H1 (cell line): ENCODE measurements at regions not wholly inside any gene's neighbourhood (a gene's known extent, or its start where the extent isn't known, plus 50 kb on each side); places are given as distances from the start of the nearest gene placed in this dataset.

Source experiments
- CTCF ChIA-PET: fragments of 300-600 bp; sonication (Branson Sonifier 250); formaldehyde crosslinking; loops from one replicate; lab custom pipeline; 2021; ENCODE audit not compliant: partially characterized antibody; lab: Charles Lee
- POLR2A ChIA-PET: fragments of 300-600 bp; sonication (Branson Sonifier 250); formaldehyde crosslinking; loops from one replicate; lab custom pipeline; 2021; ENCODE audit warnings: inconsistent platforms; ENCODE audit not compliant: partially characterized antibody; lab: Charles Lee
- DNase-seq, 2 experiments: peaks; one replicate each; pipeline versions ENCODE4 v3.0.0 to v3.0.0-alpha.2; 2010 to 2022; ENCODE audit warnings: low spot score in 2 of 2, low read depth in 1 of 2, mixed read lengths in 1 of 2
- FAIRE-seq: peaks from 2 replicates; lab custom pipeline; 2011; peaks lifted over from hg19 to GRCh38; lab: Jason Lieb, UNC
- H2AFZ ChIP-seq: 2 replicates; pipeline ENCODE4 v1.8.1; 2012; ENCODE audit warnings: low read length, inconsistent platforms
- H2AK5ac ChIP-seq: 2 replicates; pipeline ENCODE4 v1.6.1; 2013; ENCODE audit warnings: low read depth, low read length
- H2BK120ac ChIP-seq: replicated peaks from 2 replicates; pipeline ENCODE3; 2013; ENCODE audit warnings: low read depth, low read length, inconsistent platforms
- H2BK12ac ChIP-seq: 2 replicates; pipeline ENCODE4 v1.6.1; 2013; ENCODE audit warnings: low read depth, low read length
- H2BK15ac ChIP-seq: 2 replicates; pipeline ENCODE4 v1.6.1; 2013; ENCODE audit warnings: low read length
- H2BK20ac ChIP-seq: 2 replicates; pipeline ENCODE4 v1.6.1; 2013; ENCODE audit warnings: low read length
- H2BK5ac ChIP-seq: 2 replicates; pipeline ENCODE4 v1.6.1; 2013; ENCODE audit warnings: low read depth, low read length
- H3K14ac ChIP-seq: 2 replicates; pipeline ENCODE4 v1.6.1; 2013; ENCODE audit warnings: inconsistent platforms; ENCODE audit not compliant: insufficient read length
- H3K18ac ChIP-seq: 2 replicates; pipeline ENCODE4 v1.6.1; 2013; ENCODE audit warnings: low read length; ENCODE audit errors: extremely low read depth
- H3K23ac ChIP-seq: 2 replicates; pipeline ENCODE4 v1.6.1; 2013; ENCODE audit warnings: inconsistent platforms; ENCODE audit not compliant: insufficient read length
- H3K23me2 ChIP-seq: 2 replicates; pipeline ENCODE4 v1.6.1; 2013; ENCODE audit warnings: low read depth, low read length
- H3K27ac ChIP-seq: 2 replicates; pipeline ENCODE4 v1.6.1; 2011; ENCODE audit warnings: low read depth, low read length, inconsistent platforms
- H3K27me3 ChIP-seq, 4 experiments: replicated peaks in 1 of 4; 1 replicate in 1 of 4; 2 replicates in 3 of 4; pipeline versions ENCODE4 v1.6.1 to v1.8.1; 2011 to 2013; ENCODE audit warnings: low read length in 3 of 4, mild to moderate bottlenecking in 3 of 4, inconsistent platforms in 2 of 4, mixed read lengths in 2 of 4, moderate library complexity in 1 of 4; ENCODE audit not compliant: control insufficient read depth in 3 of 4, insufficient read depth in 3 of 4; ENCODE audit errors: extremely low read depth in 1 of 4
- H3K36me3 ChIP-seq, 4 experiments: 2 replicates each; pipeline versions ENCODE4 v1.6.1 to v1.8.1; 2011 to 2013; ENCODE audit warnings: mild to moderate bottlenecking in 4 of 4, low read length in 3 of 4, moderate library complexity in 2 of 4, control low read depth in 1 of 4, inconsistent platforms in 1 of 4; ENCODE audit not compliant: insufficient read depth in 4 of 4, control insufficient read depth in 2 of 4
- H3K4ac ChIP-seq: replicated peaks from 2 replicates; pipeline ENCODE3; 2013; ENCODE audit warnings: low read length, low read depth, mixed read lengths, inconsistent platforms; ENCODE audit not compliant: insufficient read length
- H3K4me1 ChIP-seq, 4 experiments: replicated peaks in 1 of 4; 1 replicate in 1 of 4; 2 replicates in 3 of 4; pipeline versions ENCODE4 v1.6.1 to v1.8.1; 2011 to 2013; ENCODE audit warnings: low read length in 3 of 4, inconsistent platforms in 2 of 4, mixed read lengths in 1 of 4; ENCODE audit not compliant: insufficient read depth in 4 of 4, control insufficient read depth in 3 of 4
- H3K4me2 ChIP-seq, 2 experiments: 2 replicates each; pipeline versions ENCODE4 v1.6.1 to v1.8.1; 2011 to 2013; ENCODE audit warnings: low read depth in 2 of 2, low read length in 2 of 2, control low read depth in 1 of 2, inconsistent platforms in 1 of 2, mild to moderate bottlenecking in 1 of 2; ENCODE audit not compliant: insufficient read depth in 1 of 2
- H3K4me3 ChIP-seq, 4 experiments: fragments of 200-600, 300-600 bp in 1 of 4; sonication (generic), shearing (Covaris generic), sonication (Bioruptor Twin) in 1 of 4; 2 replicates each; pipeline versions ENCODE4 v1.5.1 to v1.8.1; 2011 to 2016; ENCODE audit warnings: low read length in 4 of 4, low read depth in 3 of 4, control low read depth in 2 of 4, inconsistent platforms in 2 of 4, mild to moderate bottlenecking in 2 of 4, mixed read lengths in 1 of 4, moderate library complexity in 1 of 4; ENCODE audit not compliant: insufficient read depth in 2 of 4; ENCODE audit errors: extremely low read depth in 1 of 4
- H3K56ac ChIP-seq: replicated peaks from 2 replicates; pipeline ENCODE3; 2013; ENCODE audit warnings: low read depth, mild to moderate bottlenecking, mixed read lengths, low read length, inconsistent platforms; ENCODE audit not compliant: insufficient read length
- H3K79me1 ChIP-seq: 2 replicates; pipeline ENCODE4 v1.6.1; 2013; ENCODE audit warnings: low read depth, low read length, control low read depth
- H3K79me2 ChIP-seq, 2 experiments: 2 replicates each; pipeline versions ENCODE4 v1.6.1 to v1.8.1; 2012 to 2013; ENCODE audit warnings: low read length in 2 of 2, mild to moderate bottlenecking in 2 of 2, inconsistent platforms in 1 of 2; ENCODE audit not compliant: insufficient read depth in 2 of 2, control insufficient read depth in 1 of 2
- H3K9ac ChIP-seq, 4 experiments: replicated peaks in 1 of 4; 1 replicate in 1 of 4; 2 replicates in 3 of 4; pipeline versions ENCODE4 v1.6.1 to v1.8.1; 2011 to 2013; ENCODE audit warnings: low read depth in 3 of 4, low read length in 3 of 4, control low read depth in 2 of 4, mild to moderate bottlenecking in 2 of 4, moderate library complexity in 2 of 4, inconsistent platforms in 1 of 4; ENCODE audit errors: extremely low read depth in 1 of 4
- H3K9me3 ChIP-seq, 2 experiments: 2 replicates each; pipeline versions ENCODE4 v1.6.1 to v1.8.1; 2012 to 2013; ENCODE audit warnings: mild to moderate bottlenecking in 2 of 2, moderate library complexity in 2 of 2, control low read depth in 1 of 2, inconsistent platforms in 1 of 2, low read depth in 1 of 2, low read length in 1 of 2, mixed read lengths in 1 of 2; ENCODE audit not compliant: insufficient read depth in 2 of 2
- H4K20me1 ChIP-seq, 2 experiments: replicated peaks in 1 of 2; 2 replicates each; pipeline versions ENCODE3 to v1.8.1; 2011 to 2013; ENCODE audit warnings: inconsistent platforms in 2 of 2, low read length in 2 of 2, mild to moderate bottlenecking in 1 of 2; ENCODE audit not compliant: insufficient read depth in 2 of 2, control insufficient read depth in 1 of 2
- H4K5ac ChIP-seq: 2 replicates; pipeline ENCODE4 v1.6.1; 2013; ENCODE audit warnings: low read length, low read depth, mixed read lengths, inconsistent platforms; ENCODE audit not compliant: insufficient read length
- H4K8ac ChIP-seq: 2 replicates; pipeline ENCODE4 v1.8.0; 2013; ENCODE audit warnings: mild to moderate bottlenecking, moderate library complexity, low read length, inconsistent platforms; ENCODE audit not compliant: insufficient read depth; ENCODE audit errors: extremely low read depth
- H4K91ac ChIP-seq: replicated peaks from 2 replicates; pipeline ENCODE3; 2013; ENCODE audit warnings: low read length, mixed read lengths, inconsistent platforms; ENCODE audit not compliant: insufficient read length
- CTCF ChIP-seq, 3 experiments: IDR thresholded peaks; 1 replicate in 2 of 3; 2 replicates in 1 of 3; pipeline versions ENCODE4 v1.5.1 to v1.6.1; 2011; ENCODE audit warnings: low read length in 3 of 3, mild to moderate bottlenecking in 3 of 3, inconsistent platforms in 2 of 3, low read depth in 1 of 3, moderate library complexity in 1 of 3; ENCODE audit not compliant: insufficient read depth in 1 of 3; ENCODE audit errors: control extremely low read depth in 1 of 3
- RAD21 ChIP-seq, 2 experiments: IDR thresholded peaks in 1 of 2; conservative IDR thresholded peaks in 1 of 2; 2 replicates each; pipeline ENCODE4 v1.6.1; 2011; ENCODE audit warnings: low read depth in 2 of 2, low read length in 2 of 2, improper control_type of control experiment in 1 of 2, inconsistent platforms in 1 of 2, mild to moderate bottlenecking in 1 of 2, moderate library complexity in 1 of 2
- SIRT6 ChIP-seq: IDR thresholded peaks from one replicate; pipeline ENCODE4 v1.7.1; 2012; ENCODE audit warnings: low read length, inconsistent platforms

GRCh38 chr4:89482251-89482650 is 174.7 kb upstream of the GPRIN3 start:
- peak; percentile 68 to 75 for TF ChIP-seq RAD21 (IDR thresholded peaks at IDR 0.05 in 1 of 2, conservative IDR thresholded peaks at IDR 0.05 in 1 of 2; ENCODE audit: low read depth in 2 of 2, low read length in 2 of 2)
- no peak for TF ChIP-seq SIRT6
- TF ChIP-seq CTCF (IDR thresholded peaks at IDR 0.05; ENCODE audit: control extremely low read depth in 1 of 3, insufficient read depth in 1 of 3, low read depth in 1 of 3, low read length in 3 of 3): peak in 2 of 3 experiments; percentile 42 to 56; a peak in 2 of 4 replicates
- Histone ChIP-seq H3K36me3 (no peaks in the 10 kb centered on the region), H4K5ac (no peak overlapping the region), H4K20me1 (no peaks in the 10 kb centered on the region), H3K56ac (no peak overlapping the region), H3K14ac (no peak overlapping the region), H3K23ac (no peak overlapping the region), H3K27me3 (no peaks in the 10 kb centered on the region), H4K91ac (no peak overlapping the region), H3K27ac (no peak overlapping the region), H2AK5ac (no peak overlapping the region), H2BK15ac (no peak overlapping the region), H3K79me2 (no peaks in the 10 kb centered on the region), H3K23me2 (no peaks in the 10 kb centered on the region), H4K8ac (no peak overlapping the region), H2BK20ac (no peak overlapping the region), H3K4me2 (no peak overlapping the region), H3K9me3 (no peaks in the 10 kb centered on the region), H3K18ac (no peak overlapping the region), H3K4me3 (no peak overlapping the region), H2AFZ (no peak overlapping the region), H3K9ac (no peak overlapping the region), H3K79me1 (no peaks in the 10 kb centered on the region), H2BK5ac (no peak overlapping the region), H2BK12ac (no peak overlapping the region), H2BK120ac (no peak overlapping the region), H3K4me1 (no peaks in the 10 kb centered on the region), H3K4ac (no peak overlapping the region)
- FAIRE-seq (peak; percentile 91), DNase-seq (no peak)
- ChIA-PET POLR2A (no interaction called here), CTCF (interaction anchor here (0.5 to 1.9 kb wide), 17 partner anchors 8 to 425 kb away, joined by 3 to 5 read pairs (median 3); no protein-coding TSS in a partner anchor)
